ENCODE measurements at regions not wholly inside any gene's neighbourhood (a gene's known extent, or its start where the extent isn't known, plus 50 kb on each side); places are given as distances from the start of the nearest gene placed in this dataset.

DNA sequence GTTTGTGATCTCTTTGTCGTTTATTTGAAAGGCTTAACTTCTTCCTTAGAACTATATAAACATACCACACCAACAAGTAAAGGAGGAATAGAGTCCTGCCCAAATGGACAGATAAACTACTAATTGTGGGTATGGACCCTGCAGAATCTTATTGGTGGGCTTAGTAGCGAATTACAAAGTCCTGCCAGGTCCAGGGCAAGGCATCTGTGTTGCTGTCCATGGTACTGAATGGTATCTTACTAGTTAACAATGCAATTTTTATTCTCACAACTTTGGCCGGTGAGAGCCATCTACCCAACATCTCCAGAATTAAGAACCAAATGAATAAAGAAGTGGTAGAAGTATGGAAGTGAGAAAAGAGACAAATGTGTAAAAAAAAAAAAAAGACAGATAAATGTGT, 1782.4 kb upstream of the WWC1 start:
- Histone ChIP-seq H3K27me3 (ENCODE audit: control insufficient read depth in 1 of 2, insufficient read depth in 1 of 2, low read length in 2 of 2) (no peaks in the 10 kb centered on the region), H3K36me3 (ENCODE audit: control insufficient read depth in 1 of 2, insufficient read depth in 2 of 2, low read depth in 1 of 2, low read length in 2 of 2) (no peaks in the 10 kb centered on the region), H3K9ac (ENCODE audit: low read length) (no peak overlapping the region), H2BK120ac (ENCODE audit: low read depth, low read length) (no peak overlapping the region), H3K27ac (ENCODE audit: low read length, poor library complexity, severe bottlenecking) (no peak overlapping the region), H3K79me1 (replicated peaks; ENCODE audit: low read length, poor library complexity, severe bottlenecking) (no peaks in the 10 kb centered on the region), H2AFZ (ENCODE audit: low read depth, low read length) (no peak overlapping the region), H3K14ac (ENCODE audit: low read length in 2 of 2) (no peak overlapping the region), H2BK5ac (ENCODE audit: low read depth, low read length, poor library complexity, severe bottlenecking) (no peak overlapping the region), H4K8ac (ENCODE audit: low read length) (no peak overlapping the region), H3K4me1 (ENCODE audit: control insufficient read depth, insufficient read depth, low read depth, low read length) (no peaks in the 10 kb centered on the region), H4K91ac (ENCODE audit: low read length) (no peak overlapping the region), H2BK12ac (ENCODE audit: low read length in 2 of 2) (no peak overlapping the region), H3K4me2 (ENCODE audit: low read length, poor library complexity, severe bottlenecking) (no peak overlapping the region), H3K18ac (ENCODE audit: low read depth in 1 of 2, low read length in 2 of 2) (no peak overlapping the region), H2AK5ac (ENCODE audit: low read length, severe bottlenecking) (no peak overlapping the region), H3K23ac (ENCODE audit: low read length in 2 of 2) (no peak overlapping the region), H3K9me3 (ENCODE audit: control insufficient read depth, low read length) (peaks cover 33% of the 10 kb centered on the region), H3K4ac (ENCODE audit: low read depth in 1 of 2, low read length in 2 of 2) (no peak overlapping the region), H3K4me3 (ENCODE audit: insufficient read depth in 1 of 2, low read depth in 1 of 2, low read length in 2 of 2) (no peak overlapping the region), H2BK15ac (ENCODE audit: low read depth, poor library complexity, severe bottlenecking) (no peak overlapping the region)
- WGBS: no CpG with 5 or more reads among the region's 3 CpGs
- peak; percentile 50 for DNase-seq

DNA sequence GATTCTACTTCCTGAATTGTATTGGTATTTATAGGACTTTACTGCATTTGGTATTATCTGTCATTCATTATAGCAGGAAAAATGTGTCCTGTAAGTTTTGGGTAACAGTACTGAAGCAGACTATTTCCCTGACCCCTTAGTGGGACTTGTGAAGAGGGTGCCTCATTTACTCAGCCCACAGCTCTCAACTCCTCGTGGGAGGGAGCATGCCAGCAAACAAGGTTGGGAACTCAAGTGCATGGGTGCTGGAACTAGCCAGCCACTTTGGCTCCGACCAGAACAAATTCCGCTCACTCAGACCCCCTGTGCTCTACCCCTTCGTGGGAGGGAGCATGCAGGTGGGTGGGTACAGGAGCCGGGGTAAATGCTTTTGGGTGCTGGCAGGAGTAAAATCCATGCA, 1773.5 kb upstream of the WWC1 start:
- H3K9ac ChIP-seq (ENCODE audit: low read length): no peak overlapping the region
- no peak overlapping the region for H3K14ac ChIP-seq (ENCODE audit: low read length in 2 of 2)
- H2AK5ac ChIP-seq (ENCODE audit: low read length, severe bottlenecking): no peak overlapping the region
- H3K79me1 ChIP-seq (replicated peaks; ENCODE audit: low read length, poor library complexity, severe bottlenecking): no peaks in the 10 kb centered on the region
- H3K36me3 ChIP-seq (ENCODE audit: control insufficient read depth in 1 of 2, insufficient read depth in 2 of 2, low read depth in 1 of 2, low read length in 2 of 2): no peaks in the 10 kb centered on the region
- H2BK15ac ChIP-seq (ENCODE audit: low read depth, poor library complexity, severe bottlenecking): no peak overlapping the region
- H3K4me3 ChIP-seq (ENCODE audit: insufficient read depth in 1 of 2, low read depth in 1 of 2, low read length in 2 of 2): no peak overlapping the region
- no peak overlapping the region for H2BK120ac ChIP-seq (ENCODE audit: low read depth, low read length)
- no peak overlapping the region for H3K23ac ChIP-seq (ENCODE audit: low read length in 2 of 2)
- DNase-seq: no peak
- no peak overlapping the region for H4K91ac ChIP-seq (ENCODE audit: low read length)
- no peak overlapping the region for H3K18ac ChIP-seq (ENCODE audit: low read depth in 1 of 2, low read length in 2 of 2)
- peaks cover 29% of the 10 kb centered on the region for H3K9me3 ChIP-seq (ENCODE audit: control insufficient read depth, low read length)
- H3K27ac ChIP-seq (ENCODE audit: low read length, poor library complexity, severe bottlenecking): no peak overlapping the region
- no peak overlapping the region for H2BK5ac ChIP-seq (ENCODE audit: low read depth, low read length, poor library complexity, severe bottlenecking)
- no peaks in the 10 kb centered on the region for H3K4me1 ChIP-seq (ENCODE audit: control insufficient read depth, insufficient read depth, low read depth, low read length)
- H3K4me2 ChIP-seq (ENCODE audit: low read length, poor library complexity, severe bottlenecking): no peak overlapping the region
- H3K27me3 ChIP-seq (ENCODE audit: control insufficient read depth in 1 of 2, insufficient read depth in 1 of 2, low read length in 2 of 2): no peaks in the 10 kb centered on the region
- no peak overlapping the region for H2AFZ ChIP-seq (ENCODE audit: low read depth, low read length)
- 86% methylated on average over 5 of the region's 5 CpGs for WGBS
- H3K4ac ChIP-seq (ENCODE audit: low read depth in 1 of 2, low read length in 2 of 2): no peak overlapping the region
- no peak overlapping the region for H2BK12ac ChIP-seq (ENCODE audit: low read length in 2 of 2)
- no peak overlapping the region for H4K8ac ChIP-seq (ENCODE audit: low read length)

DNA sequence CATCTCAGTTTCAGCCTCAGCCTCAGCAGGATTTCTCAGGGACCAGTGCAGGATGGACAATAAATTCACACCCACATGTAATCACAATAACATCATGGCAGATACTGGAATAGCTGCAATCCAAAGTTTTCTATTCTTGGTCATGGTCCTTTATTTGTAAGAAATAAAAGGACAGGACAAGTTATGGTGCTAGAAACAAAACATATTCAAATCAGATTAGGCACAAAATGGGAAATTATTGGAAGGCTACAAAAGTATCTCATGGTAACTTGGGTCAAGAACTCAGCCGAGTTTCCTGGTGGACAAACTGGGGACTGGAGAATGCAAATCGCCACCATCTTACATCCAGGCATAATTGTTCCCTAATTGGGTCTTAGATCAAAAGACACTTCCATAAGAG, 1768.2 kb upstream of the WWC1 start:
- no peaks in the 10 kb centered on the region for H3K4me1 ChIP-seq (ENCODE audit: control insufficient read depth, insufficient read depth, low read depth, low read length)
- no peak overlapping the region for H3K27ac ChIP-seq (ENCODE audit: low read length, poor library complexity, severe bottlenecking)
- no peak for DNase-seq
- no peak overlapping the region for H2AFZ ChIP-seq (ENCODE audit: low read depth, low read length)
- H3K36me3 ChIP-seq (ENCODE audit: control insufficient read depth in 1 of 2, insufficient read depth in 2 of 2, low read depth in 1 of 2, low read length in 2 of 2): no peaks in the 10 kb centered on the region
- H3K79me1 ChIP-seq (replicated peaks; ENCODE audit: low read length, poor library complexity, severe bottlenecking): no peaks in the 10 kb centered on the region
- no peak overlapping the region for H3K18ac ChIP-seq (ENCODE audit: low read depth in 1 of 2, low read length in 2 of 2)
- no peak overlapping the region for H3K9ac ChIP-seq (ENCODE audit: low read length)
- no peak overlapping the region for H3K4ac ChIP-seq (ENCODE audit: low read depth in 1 of 2, low read length in 2 of 2)
- no peak overlapping the region for H2BK120ac ChIP-seq (ENCODE audit: low read depth, low read length)
- no peak overlapping the region for H4K8ac ChIP-seq (ENCODE audit: low read length)
- no peak overlapping the region for H3K14ac ChIP-seq (ENCODE audit: low read length in 2 of 2)
- H2AK5ac ChIP-seq (ENCODE audit: low read length, severe bottlenecking): no peak overlapping the region
- H4K91ac ChIP-seq (ENCODE audit: low read length): no peak overlapping the region
- WGBS: 98% methylated on average over 2 of the region's 2 CpGs
- peaks cover 24% of the 10 kb centered on the region for H3K9me3 ChIP-seq (ENCODE audit: control insufficient read depth, low read length)
- H2BK12ac ChIP-seq (ENCODE audit: low read length in 2 of 2): no peak overlapping the region
- no peak overlapping the region for H2BK15ac ChIP-seq (ENCODE audit: low read depth, poor library complexity, severe bottlenecking)
- H3K4me2 ChIP-seq (ENCODE audit: low read length, poor library complexity, severe bottlenecking): no peak overlapping the region
- no peak overlapping the region for H2BK5ac ChIP-seq (ENCODE audit: low read depth, low read length, poor library complexity, severe bottlenecking)
- H3K23ac ChIP-seq (ENCODE audit: low read length in 2 of 2): no peak overlapping the region
- H3K4me3 ChIP-seq (ENCODE audit: insufficient read depth in 1 of 2, low read depth in 1 of 2, low read length in 2 of 2): no peak overlapping the region
- H3K27me3 ChIP-seq (ENCODE audit: control insufficient read depth in 1 of 2, insufficient read depth in 1 of 2, low read length in 2 of 2): no peaks in the 10 kb centered on the region

- WGBS: 0% methylated on average over 1 of the region's 2 CpGs
- no peaks in the 10 kb centered on the region for H3K4me1 ChIP-seq (ENCODE audit: control insufficient read depth, insufficient read depth, low read depth, low read length)
- H3K18ac ChIP-seq (ENCODE audit: low read depth in 1 of 2, low read length in 2 of 2): no peak overlapping the region
- no peak overlapping the region for H3K27ac ChIP-seq (ENCODE audit: low read length, poor library complexity, severe bottlenecking)
- H3K27me3 ChIP-seq (ENCODE audit: control insufficient read depth in 1 of 2, insufficient read depth in 1 of 2, low read length in 2 of 2): no peaks in the 10 kb centered on the region
- peaks cover 11% of the 10 kb centered on the region for H3K9me3 ChIP-seq (ENCODE audit: control insufficient read depth, low read length)
- DNase-seq: no peak
- H2BK120ac ChIP-seq (ENCODE audit: low read depth, low read length): no peak overlapping the region
- no peak overlapping the region for H4K91ac ChIP-seq (ENCODE audit: low read length)
- H3K79me1 ChIP-seq (replicated peaks; ENCODE audit: low read length, poor library complexity, severe bottlenecking): no peaks in the 10 kb centered on the region
- no peak overlapping the region for H2AFZ ChIP-seq (ENCODE audit: low read depth, low read length)
- H2BK12ac ChIP-seq (ENCODE audit: low read length in 2 of 2): no peak overlapping the region
- H3K36me3 ChIP-seq (ENCODE audit: control insufficient read depth in 1 of 2, insufficient read depth in 2 of 2, low read depth in 1 of 2, low read length in 2 of 2): no peaks in the 10 kb centered on the region
- H3K4me2 ChIP-seq (ENCODE audit: low read length, poor library complexity, severe bottlenecking): no peak overlapping the region
- no peak overlapping the region for H3K4ac ChIP-seq (ENCODE audit: low read depth in 1 of 2, low read length in 2 of 2)
- no peak overlapping the region for H3K14ac ChIP-seq (ENCODE audit: low read length in 2 of 2)
- H2AK5ac ChIP-seq (ENCODE audit: low read length, severe bottlenecking): no peak overlapping the region
- no peak overlapping the region for H3K23ac ChIP-seq (ENCODE audit: low read length in 2 of 2)
- H2BK5ac ChIP-seq (ENCODE audit: low read depth, low read length, poor library complexity, severe bottlenecking): no peak overlapping the region
- no peak overlapping the region for H4K8ac ChIP-seq (ENCODE audit: low read length)
- no peak overlapping the region for H2BK15ac ChIP-seq (ENCODE audit: low read depth, poor library complexity, severe bottlenecking)
- no peak overlapping the region for H3K9ac ChIP-seq (ENCODE audit: low read length)
- H3K4me3 ChIP-seq (ENCODE audit: insufficient read depth in 1 of 2, low read depth in 1 of 2, low read length in 2 of 2): no peak overlapping the region
Observed at GRCh38 chr5:166529200-166529599, 1762.2 kb upstream of the WWC1 start.
